GM12865 (cell line): ENCODE measurements at regions not wholly inside any gene's neighbourhood (a gene's known extent, or its start where the extent isn't known, plus 50 kb on each side); places are given as distances from the start of the nearest gene placed in this dataset.
"Not testable (repeated sequence)": the region's sequence is repeated elsewhere in the genome, so short reads cannot be mapped to it uniquely, and the experiment has no call there.

Experiments used
- DNase-seq: peaks from one replicate; pipeline ENCODE4 v3.0.0; 2010; ENCODE audit warnings: low read depth
- H3K4me3 ChIP-seq: 2 replicates; pipeline ENCODE4 v1.5.1; 2011; ENCODE audit warnings: mild to moderate bottlenecking, low read depth, low read length, control low read depth
- TF ChIP-seq, protein P1 (sequence below): IDR thresholded peaks from 2 replicates; pipeline ENCODE4 v1.5.1; 2011; ENCODE audit warnings: low read length, control low read depth, low read depth, inconsistent platforms; ENCODE audit not compliant: insufficient read depth; ENCODE audit errors: missing control alignments

DNA sequence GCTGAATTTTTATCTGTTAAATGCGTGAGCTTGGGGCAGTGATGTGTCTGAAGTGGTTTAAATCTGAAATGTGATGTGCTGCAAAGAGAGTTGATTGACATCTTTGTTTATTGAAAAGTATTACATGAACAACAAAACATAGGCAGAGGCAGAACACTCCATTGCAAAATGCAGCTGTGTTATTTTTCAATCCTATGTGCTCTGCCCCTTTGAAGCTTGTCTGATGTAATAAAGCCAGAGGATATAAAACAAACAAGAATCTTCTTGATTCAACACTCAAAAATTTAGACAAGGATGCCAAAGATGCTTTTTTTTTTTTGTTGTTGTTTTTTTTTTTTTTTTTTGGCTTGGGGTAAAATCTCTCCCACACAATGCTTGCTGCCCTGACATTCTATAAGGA is 482.4 kb upstream of the MMS22L start:
- no peak overlapping the region for H3K4me3 ChIP-seq
- DNase-seq: no peak
- TF ChIP-seq, protein P1, sequence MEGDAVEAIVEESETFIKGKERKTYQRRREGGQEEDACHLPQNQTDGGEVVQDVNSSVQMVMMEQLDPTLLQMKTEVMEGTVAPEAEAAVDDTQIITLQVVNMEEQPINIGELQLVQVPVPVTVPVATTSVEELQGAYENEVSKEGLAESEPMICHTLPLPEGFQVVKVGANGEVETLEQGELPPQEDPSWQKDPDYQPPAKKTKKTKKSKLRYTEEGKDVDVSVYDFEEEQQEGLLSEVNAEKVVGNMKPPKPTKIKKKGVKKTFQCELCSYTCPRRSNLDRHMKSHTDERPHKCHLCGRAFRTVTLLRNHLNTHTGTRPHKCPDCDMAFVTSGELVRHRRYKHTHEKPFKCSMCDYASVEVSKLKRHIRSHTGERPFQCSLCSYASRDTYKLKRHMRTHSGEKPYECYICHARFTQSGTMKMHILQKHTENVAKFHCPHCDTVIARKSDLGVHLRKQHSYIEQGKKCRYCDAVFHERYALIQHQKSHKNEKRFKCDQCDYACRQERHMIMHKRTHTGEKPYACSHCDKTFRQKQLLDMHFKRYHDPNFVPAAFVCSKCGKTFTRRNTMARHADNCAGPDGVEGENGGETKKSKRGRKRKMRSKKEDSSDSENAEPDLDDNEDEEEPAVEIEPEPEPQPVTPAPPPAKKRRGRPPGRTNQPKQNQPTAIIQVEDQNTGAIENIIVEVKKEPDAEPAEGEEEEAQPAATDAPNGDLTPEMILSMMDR: no peak

DNA sequence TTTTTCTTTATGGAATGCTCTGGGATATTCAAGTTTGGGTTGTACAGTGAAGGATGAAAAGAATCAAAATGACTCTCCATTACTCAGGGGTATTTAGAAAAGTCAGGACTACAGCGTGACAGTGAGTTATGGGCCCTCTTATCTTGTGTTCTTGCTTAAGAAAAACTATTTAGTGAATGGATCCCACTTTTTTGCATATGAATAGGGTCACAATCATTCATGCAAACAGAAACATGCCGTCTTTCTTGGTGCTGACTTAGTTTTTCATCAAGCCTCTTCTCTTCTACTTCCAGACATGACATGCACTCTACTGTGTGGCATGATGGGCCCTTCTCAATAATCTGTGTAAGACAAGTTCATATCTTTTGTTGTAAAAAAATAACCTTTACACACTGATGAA is 488.4 kb upstream of the MMS22L start:
- H3K4me3 ChIP-seq: no peak overlapping the region
- TF ChIP-seq, protein P1: no peak
- no peak for DNase-seq

DNA sequence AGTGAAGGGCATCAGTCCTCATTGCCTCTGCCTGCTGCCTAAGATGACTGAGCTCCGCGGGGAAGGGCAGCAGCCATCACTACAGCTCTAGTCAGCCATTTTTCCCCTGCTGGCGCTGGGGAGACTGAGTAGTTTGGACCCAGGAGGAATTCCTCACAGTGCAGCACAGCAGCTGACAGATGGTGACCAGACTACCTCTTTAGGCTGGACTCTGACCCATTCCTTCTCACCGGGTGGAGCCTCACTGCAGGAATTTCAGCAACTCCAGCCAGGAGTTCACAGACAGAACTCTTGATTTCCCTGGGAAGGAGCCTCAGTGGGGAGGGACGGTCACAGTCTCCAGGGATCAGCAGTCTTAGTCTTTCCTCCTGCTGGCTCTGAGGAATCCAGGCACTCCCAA is 492.0 kb upstream of the MMS22L start:
- no peak overlapping the region for H3K4me3 ChIP-seq
- TF ChIP-seq, protein P1: no peak
- DNase-seq: no peak

DNA sequence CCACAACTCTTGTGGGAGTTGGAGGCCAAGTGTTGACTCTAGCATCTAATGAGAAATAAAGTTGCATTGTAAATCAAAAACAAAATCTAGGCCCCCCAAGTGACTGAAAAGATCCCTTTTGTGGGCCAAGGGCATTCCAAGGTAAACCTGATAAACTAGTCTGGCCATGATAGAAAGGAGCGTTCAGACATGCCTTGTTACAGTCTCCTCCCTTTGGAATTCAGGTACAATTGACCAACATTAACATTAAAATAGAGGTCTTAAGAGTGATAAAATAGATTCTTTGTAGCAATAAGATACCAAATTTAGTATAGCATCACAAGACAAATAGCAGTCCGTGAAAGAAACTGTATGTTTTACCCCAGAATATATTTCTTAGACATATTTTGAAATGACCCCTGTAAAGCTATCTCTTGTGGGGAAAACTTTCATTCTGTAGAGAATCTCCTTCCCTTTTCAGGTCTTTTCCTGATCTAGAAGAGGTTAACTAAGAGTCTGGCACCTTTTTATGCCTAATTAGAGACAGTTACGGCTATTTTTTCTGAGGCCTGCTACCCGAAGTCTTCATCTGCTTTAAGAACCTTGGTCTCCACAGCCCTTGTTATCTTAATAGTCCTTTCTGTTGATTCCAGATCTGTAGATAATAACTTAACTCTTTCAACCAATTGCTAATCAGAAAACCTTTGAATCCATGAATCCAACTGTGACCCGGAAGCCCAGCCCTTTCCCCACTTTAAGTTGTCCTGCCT is 495.4 kb upstream of the MMS22L start:
- DNase-seq: no peak
- no peak overlapping the region for H3K4me3 ChIP-seq
- TF ChIP-seq, protein P1: no peak

DNA sequence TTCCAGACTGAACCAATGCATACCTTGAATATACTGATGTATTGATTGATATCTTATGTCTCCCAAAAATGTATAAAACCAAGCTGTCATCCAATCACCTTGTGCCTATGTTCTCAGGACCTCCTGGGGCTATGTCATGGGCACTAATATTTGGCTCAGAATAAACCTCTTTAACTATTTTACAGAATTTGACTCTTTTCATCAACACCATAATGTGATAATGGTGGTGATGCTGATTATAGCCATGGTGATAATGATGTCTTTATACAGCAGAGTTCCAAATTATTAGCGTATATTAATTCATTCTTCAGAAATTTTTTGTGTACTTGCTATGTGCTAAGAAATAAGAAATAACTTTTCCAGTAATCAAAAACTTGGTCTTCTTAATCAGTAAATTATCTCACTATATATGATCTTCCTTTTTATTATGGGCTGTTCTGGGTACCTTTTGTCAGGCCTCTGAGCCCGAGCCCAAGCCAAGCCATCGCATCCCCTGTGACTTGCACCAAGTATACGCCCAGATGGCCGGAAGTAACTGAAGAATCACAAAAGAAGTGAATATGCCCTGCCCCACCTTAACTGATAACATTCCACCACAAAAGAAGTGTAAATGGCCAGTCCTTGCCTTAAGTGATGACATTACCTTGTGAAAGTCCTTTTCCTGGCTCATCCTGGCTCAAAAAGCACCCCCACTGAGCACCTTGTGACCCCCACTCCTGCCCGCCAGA is 496.2 kb upstream of the MMS22L start:
- not testable (repeated sequence) for DNase-seq, H3K4me3 ChIP-seq

DNA sequence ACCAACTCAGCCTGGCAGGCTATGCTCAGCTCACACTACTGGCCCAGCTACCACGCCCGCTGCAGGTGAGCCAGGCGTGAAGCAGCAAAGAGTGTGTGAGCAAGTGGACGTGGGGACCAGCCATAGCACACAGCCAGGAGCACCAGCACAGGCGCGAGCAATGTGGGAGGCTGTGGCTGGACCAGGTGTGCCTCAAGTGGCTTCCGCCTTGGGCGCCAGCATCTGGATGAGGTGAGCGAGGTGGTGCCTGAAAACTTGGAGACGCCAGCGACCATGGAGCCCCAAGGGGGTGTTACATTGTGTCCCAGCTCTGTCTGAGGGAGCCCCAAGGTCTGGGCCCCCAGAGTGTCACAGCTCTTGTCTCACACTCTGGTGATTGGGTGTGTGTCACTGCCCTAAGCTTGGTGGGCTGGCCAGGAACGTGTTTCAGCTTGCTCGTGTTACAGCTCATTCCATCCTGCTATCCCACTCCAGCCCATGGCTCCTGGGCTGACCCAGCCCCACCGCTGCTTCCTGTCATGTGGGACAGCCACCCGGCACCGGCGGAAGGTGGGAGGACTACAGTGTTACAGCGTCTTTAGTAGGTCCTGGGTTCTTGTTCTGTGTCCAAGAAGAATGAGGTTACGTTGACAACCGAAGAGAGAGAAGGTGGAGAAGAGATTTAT is 508.0 kb upstream of the MMS22L start:
- TF ChIP-seq, protein P1: no peak
- H3K4me3 ChIP-seq: no peak overlapping the region
- no peak for DNase-seq

DNA sequence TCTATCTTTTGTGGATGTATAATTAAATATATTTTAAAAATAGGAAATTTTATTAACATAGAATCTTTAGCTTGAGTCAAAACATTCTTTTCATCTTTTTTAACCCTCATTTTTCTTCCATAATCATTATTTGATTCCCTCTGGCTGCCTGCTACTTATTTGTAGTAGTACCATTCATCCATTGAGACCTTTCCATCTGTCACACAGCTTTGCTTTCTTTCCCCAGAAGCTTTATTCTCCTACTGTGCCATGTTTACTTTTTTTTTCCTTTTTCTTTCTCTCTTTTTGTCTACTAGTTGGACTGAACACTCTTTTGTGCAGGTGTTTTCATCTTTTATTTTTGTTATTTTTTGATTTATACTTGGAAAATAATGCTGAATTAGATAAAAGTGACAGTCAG is 522.6 kb upstream of the MMS22L start:
- DNase-seq: no peak
- no peak overlapping the region for H3K4me3 ChIP-seq
- TF ChIP-seq, protein P1: no peak
